Effector memory CD8-positive, alpha-beta T cell (primary cell): ENCODE measurements at regions not wholly inside any gene's neighbourhood (a gene's known extent, or its start where the extent isn't known, plus 50 kb on each side); places are given as distances from the start of the nearest gene placed in this dataset.
"Not testable (repeated sequence)": the region's sequence is repeated elsewhere in the genome, so short reads cannot be mapped to it uniquely, and the experiment has no call there.

ENCODE experiments used
- ATAC-seq: fragments of 150-1000 bp; cut with Tn5 transposase; replicated peaks from 2 replicates; pipeline ENCODE4 v1.10.0; 2021; ENCODE audit warnings: mild to moderate bottlenecking, moderate library complexity
- DNase-seq, 3 experiments: peaks; one replicate each; pipeline ENCODE4 v3.0.0; 2021
- H3K27ac Mint-ChIP-seq, 2 donors: one replicate each; pipeline ENCODE4 v1.8.0; 2022; ENCODE audit warnings: mild to moderate bottlenecking in 2 of 2, mixed read lengths in 2 of 2, moderate library complexity in 2 of 2
- H3K27me3 Mint-ChIP-seq, 2 donors: one replicate each; pipeline ENCODE4 v1.8.0; 2022; ENCODE audit warnings: mixed read lengths in 2 of 2
- H3K36me3 Mint-ChIP-seq: one replicate; pipeline ENCODE4 v1.8.0; 2022; ENCODE audit warnings: mild to moderate bottlenecking, moderate library complexity, mixed read lengths; ENCODE audit not compliant: insufficient read depth
- H3K4me1 Mint-ChIP-seq, 2 donors: one replicate each; pipeline ENCODE4 v1.8.0; 2022; ENCODE audit warnings: low read depth in 2 of 2, mixed read lengths in 2 of 2
- H3K4me3 Mint-ChIP-seq, 2 donors: one replicate each; pipeline ENCODE4 v1.8.0; 2022; ENCODE audit warnings: mild to moderate bottlenecking in 2 of 2, mixed read lengths in 2 of 2, moderate library complexity in 2 of 2
- H3K9me3 Mint-ChIP-seq, 2 donors: one replicate each; pipeline ENCODE4 v1.8.0; 2022; ENCODE audit warnings: mixed read lengths in 2 of 2

DNA sequence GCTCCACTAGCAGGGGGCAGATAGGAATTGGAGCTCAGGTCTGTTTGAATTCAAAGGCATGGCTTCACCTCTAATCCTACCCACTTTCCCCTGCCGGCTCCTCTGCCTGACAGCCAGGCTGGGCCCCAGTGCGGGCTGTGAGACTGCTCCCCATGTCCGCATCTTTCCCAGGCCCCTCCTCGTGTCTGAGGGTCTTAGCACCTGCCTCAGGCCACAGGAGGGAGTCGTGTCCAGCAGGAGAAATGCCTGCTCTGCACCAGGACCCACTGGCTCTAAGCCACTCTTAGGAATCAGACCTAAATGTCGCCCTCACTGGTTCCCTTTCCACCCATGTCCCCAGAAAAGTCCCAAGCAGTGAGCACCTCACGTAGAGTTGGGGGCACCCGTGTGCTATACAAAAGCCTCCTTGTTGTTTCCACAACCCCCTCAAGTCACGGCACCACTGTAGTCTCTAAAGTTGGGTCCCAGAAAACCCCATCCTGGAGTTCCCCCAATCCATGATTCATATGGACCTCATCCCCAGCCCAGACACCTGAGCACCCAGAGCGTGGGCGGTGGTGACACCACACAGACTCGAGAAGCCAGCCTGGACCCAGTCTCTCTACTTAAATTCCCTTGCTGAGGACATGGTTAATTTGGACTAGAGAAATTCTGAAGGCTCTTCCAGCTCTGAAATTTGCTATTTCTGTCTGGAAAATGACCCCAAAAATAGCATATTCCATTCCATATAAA lies 466.4 kb upstream of the ZMIZ1 start:
- DNase-seq = no peak

DNA sequence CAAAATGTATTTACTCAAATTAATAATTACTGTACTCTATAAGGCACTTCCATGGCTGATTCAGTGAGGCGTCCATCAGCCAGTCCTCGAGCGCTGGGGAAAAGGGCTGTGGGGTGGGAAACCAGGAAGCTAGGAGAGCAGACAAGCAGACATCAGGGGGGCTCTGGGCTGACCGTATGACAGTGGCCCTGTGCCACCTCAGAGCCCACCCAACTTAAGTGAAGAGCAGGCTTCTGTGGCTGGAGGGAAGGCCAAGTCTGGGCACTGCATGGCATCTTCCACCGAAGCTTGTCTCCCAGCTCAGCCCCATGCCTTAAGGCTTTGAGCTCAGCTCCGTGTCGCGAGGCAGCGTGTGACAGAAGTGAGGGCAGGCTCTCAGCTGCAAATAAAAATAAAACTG lies 464.5 kb upstream of the ZMIZ1 start:
- Mint-ChIP-seq H3K27ac (no peak overlapping the region), H3K36me3 (peaks cover 3% of the 10 kb centered on the region), H3K27me3 (peaks cover 18 to 50% of the 10 kb centered on the region in 2 donors), H3K9me3 (no peaks in the 10 kb centered on the region), H3K4me3 (no peak overlapping the region), H3K4me1 (no peaks in the 10 kb centered on the region)
- ATAC-seq (no peak), DNase-seq (no peak)

More for the DNA sequence above, 466.4 kb upstream of the ZMIZ1 start:
- Mint-ChIP-seq H3K27me3 (peaks cover 24 to 69% of the 10 kb centered on the region in 2 donors), H3K9me3 (no peaks in the 10 kb centered on the region), H3K4me3 (no peak overlapping the region), H3K36me3 (peaks cover 3% of the 10 kb centered on the region), H3K27ac (no peak overlapping the region), H3K4me1 (no peaks in the 10 kb centered on the region)
- ATAC-seq = no peak

DNA sequence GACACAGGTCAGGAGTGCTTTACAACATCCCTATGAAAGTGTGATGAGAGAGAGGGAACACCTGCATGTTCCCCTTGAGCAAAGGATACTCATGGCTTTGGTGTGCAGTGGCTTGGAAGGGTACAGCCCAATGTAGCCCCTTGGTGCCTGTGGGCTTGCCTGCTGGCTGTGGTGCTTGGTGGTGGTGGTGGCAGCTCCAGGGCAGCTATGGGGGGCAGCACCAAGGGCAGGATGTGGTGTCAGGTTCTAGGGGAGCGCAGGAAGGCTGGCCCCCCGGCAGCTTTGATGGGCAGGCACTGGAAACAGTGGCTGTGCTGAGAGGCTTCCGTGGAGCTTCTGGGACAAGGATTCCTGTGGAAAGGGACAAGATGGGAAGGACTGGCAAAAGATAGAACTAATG lies 464.0 kb upstream of the ZMIZ1 start:
- DNase-seq = no peak
- ATAC-seq = no peak

DNA sequence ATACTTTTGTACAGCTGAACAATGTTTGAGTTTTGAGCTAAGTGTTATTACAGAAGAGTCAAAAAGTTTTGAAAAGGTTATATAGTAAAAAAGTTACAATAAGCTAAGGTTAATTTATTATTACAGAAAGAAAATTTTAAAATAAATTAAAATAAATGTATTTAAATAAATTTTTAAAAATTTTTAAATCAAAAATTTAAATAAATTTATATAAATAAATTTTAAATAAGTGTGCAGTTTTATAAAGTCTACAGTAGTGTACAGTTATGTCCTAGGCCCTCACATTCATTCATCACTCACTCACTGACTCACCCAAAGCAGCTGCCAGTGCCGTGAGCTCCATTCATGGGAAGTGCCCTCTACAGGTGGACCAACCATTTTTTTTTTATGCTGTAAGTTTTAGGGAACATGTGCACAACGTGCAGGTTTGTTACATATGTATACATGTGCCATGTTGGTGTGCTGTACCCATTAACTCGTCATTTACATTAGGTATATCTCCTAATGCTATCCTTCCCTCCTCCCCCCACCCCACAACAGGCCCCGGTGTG lies 462.9 kb upstream of the ZMIZ1 start:
- ATAC-seq = no peak
- Mint-ChIP-seq H3K27me3 (peaks cover 26 to 50% of the 10 kb centered on the region in 2 donors), H3K9me3 (peaks cover 2 to 7% of the 10 kb centered on the region in 2 donors), H3K4me1 (no peaks in the 10 kb centered on the region), H3K36me3 (peaks cover under 1% of the 10 kb centered on the region), H3K4me3 (no peak overlapping the region), H3K27ac (no peak overlapping the region)
- DNase-seq = no peak

More for the DNA sequence above, 464.0 kb upstream of the ZMIZ1 start:
- Mint-ChIP-seq H3K4me1 (no peaks in the 10 kb centered on the region), H3K9me3 (no peaks in the 10 kb centered on the region), H3K27ac (no peak overlapping the region), H3K36me3 (peaks cover 3% of the 10 kb centered on the region), H3K4me3 (no peak overlapping the region), H3K27me3 (peaks cover 18 to 50% of the 10 kb centered on the region in 2 donors)

DNA sequence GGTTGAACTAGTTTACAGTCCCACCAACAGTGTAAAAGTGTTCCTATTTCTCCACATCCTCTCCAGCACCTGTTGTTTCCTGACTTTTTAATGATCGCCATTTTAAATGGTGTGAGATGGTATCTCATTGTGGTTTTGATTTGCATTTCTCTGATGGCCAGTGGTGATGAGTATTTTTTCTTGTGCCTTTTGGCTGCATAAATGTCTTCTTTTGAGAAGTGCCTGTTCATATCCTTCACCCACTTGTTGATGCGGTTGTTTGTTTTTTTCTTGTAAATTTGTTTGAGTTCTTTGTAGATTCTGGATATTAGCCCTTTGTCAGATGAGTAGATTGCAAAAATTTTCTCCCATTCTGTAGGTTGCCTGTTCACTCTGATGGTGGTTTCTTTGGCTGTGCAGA lies 462.0 kb upstream of the ZMIZ1 start:
- not testable (repeated sequence) for ATAC-seq, H3K4me3 Mint-ChIP-seq, H3K4me1 Mint-ChIP-seq, DNase-seq, H3K9me3 Mint-ChIP-seq, H3K36me3 Mint-ChIP-seq, H3K27ac Mint-ChIP-seq
- peaks cover 31 to 50% of the 10 kb centered on the region in 2 donors for H3K27me3 Mint-ChIP-seq

DNA sequence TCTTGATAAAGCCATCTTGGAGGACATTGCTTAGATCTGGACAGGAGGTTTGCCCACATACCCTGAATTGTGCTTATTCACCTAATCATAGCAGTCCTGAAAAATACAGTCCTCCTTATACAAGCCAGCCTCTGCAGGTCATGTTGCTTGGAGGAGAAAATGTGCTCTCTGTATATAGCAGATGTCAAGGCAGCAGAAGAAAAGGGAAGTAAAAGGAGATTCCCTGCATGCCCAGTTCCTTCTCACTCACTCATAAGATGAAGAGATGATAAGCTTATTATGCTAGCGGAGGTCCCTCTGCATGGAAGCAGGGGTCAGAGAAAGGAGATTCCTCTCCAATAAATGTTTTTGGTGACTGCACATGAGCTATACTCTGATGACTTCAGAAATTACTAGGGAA lies 458.8 kb upstream of the ZMIZ1 start:
- no peaks in the 10 kb centered on the region for H3K4me1 Mint-ChIP-seq
- H3K27me3 Mint-ChIP-seq = peaks cover 46 to 54% of the 10 kb centered on the region in 2 donors
- no peak overlapping the region for H3K27ac Mint-ChIP-seq
- peaks cover 2 to 7% of the 10 kb centered on the region in 2 donors for H3K9me3 Mint-ChIP-seq
- H3K4me3 Mint-ChIP-seq = no peak overlapping the region
- H3K36me3 Mint-ChIP-seq = no peaks in the 10 kb centered on the region
- DNase-seq (no peak), ATAC-seq (no peak)

DNA sequence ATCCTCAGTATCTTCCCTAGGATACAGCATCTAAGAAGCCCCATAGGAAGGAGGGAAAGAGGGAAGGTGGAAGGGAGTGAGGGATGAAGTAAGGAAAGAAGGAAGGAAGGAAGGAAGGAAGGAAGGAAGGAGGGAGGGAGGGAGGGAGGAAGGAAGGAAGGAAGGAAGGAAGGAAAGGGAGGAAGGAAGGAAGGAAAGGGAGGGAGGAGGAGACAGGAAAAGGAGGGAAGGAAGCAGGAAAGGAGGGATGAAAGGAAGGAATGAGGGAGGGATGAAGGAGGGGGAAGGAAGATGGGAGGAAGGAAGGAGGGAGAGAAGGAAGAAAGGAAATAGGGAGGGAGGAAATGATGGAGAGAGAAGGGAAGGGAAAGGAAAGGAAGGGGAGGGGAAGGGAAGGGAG lies 455.6 kb upstream of the ZMIZ1 start:
- Mint-ChIP-seq H3K4me3 (no peak overlapping the region), H3K9me3 (peaks cover 2 to 7% of the 10 kb centered on the region in 2 donors), H3K27ac (no peak overlapping the region), H3K27me3 (peaks cover 58 to 84% of the 10 kb centered on the region in 2 donors), H3K36me3 (no peaks in the 10 kb centered on the region), H3K4me1 (no peaks in the 10 kb centered on the region)
- no peak for ATAC-seq
- no peak for DNase-seq

DNA sequence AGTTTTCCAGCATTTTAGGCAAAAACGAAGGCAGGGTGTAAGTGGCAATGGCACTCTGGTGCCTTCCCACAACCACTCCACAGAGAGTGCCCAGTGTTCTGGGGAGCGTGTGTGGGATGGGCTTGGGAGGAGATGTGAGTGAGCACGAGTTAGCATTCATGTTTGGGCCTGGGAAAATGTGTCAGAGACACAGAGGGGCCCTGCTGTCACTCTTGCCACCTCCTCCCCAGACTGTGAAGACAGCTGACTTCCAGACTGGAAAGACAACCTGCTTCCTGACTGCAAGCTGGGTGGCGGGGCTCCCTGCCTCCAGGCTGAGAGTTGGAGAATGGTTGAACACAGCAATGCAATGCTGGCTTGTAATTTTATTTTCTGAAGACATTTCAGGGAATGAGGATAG lies 454.5 kb upstream of the ZMIZ1 start:
- Mint-ChIP-seq H3K4me3 (no peak overlapping the region), H3K36me3 (no peaks in the 10 kb centered on the region), H3K27ac (no peak overlapping the region), H3K9me3 (peaks cover 2 to 7% of the 10 kb centered on the region in 2 donors), H3K27me3 (peaks cover 55 to 90% of the 10 kb centered on the region in 2 donors), H3K4me1 (no peaks in the 10 kb centered on the region)
- no peak for DNase-seq
- no peak for ATAC-seq

DNA sequence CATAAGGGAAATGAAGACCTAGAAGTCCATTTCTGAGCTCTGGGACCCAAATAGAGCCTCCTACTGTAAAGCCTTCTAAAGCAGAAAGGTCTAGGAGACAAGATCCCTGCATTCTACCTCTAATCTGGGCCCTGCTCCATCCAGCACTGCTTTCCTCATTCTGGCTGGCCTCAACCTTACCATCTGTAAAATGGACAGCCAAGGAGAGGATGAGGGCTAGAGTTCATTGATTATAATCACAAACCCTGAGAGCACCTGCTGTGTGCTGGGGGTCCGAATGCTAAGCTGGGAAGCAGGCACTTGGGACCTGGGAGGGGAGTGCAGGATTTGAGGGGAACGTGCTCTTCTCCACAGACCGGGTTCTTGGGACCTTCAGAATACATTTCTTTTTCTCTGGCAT lies 454.0 kb upstream of the ZMIZ1 start:
- Mint-ChIP-seq H3K27me3 (peaks cover 55 to 89% of the 10 kb centered on the region in 2 donors), H3K4me3 (no peak overlapping the region), H3K4me1 (no peaks in the 10 kb centered on the region), H3K9me3 (peaks cover 2 to 7% of the 10 kb centered on the region in 2 donors), H3K36me3 (no peaks in the 10 kb centered on the region), H3K27ac (no peak overlapping the region)
- no peak for ATAC-seq
- no peak for DNase-seq

DNA sequence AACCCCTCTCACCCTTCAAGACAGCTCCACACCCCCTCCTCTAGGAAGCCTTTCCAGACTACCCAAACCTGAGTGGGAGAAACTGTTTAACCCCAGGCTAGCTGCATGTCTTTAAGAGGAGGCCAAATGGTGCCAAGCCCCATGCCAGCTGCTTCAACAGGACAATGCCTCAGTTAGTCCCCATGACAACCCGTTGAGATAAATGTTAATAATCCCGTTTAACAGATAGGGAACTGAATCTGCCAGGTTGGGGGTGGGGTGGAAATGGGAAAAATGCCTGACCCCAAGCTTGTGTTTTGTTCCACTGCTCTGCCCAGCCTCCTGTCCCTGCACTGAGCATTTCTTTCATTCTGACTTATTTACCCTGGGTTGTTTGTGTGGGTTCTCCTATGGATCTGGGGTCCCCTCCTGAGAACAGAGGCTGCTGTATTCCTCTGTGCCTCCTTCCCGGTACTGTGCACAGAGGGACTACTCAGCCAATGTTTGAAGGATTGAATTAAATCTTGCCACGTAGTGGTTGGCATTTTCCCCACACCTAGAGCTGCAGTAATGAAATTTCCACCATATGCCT lies 452.6 kb upstream of the ZMIZ1 start:
- no peak for ATAC-seq
- H3K4me1 Mint-ChIP-seq = no peaks in the 10 kb centered on the region
- peaks cover 47 to 88% of the 10 kb centered on the region in 2 donors for H3K27me3 Mint-ChIP-seq
- H3K27ac Mint-ChIP-seq = no peak overlapping the region
- no peaks in the 10 kb centered on the region for H3K9me3 Mint-ChIP-seq
- no peak overlapping the region for H3K4me3 Mint-ChIP-seq
- no peaks in the 10 kb centered on the region for H3K36me3 Mint-ChIP-seq
- DNase-seq = no peak

DNA sequence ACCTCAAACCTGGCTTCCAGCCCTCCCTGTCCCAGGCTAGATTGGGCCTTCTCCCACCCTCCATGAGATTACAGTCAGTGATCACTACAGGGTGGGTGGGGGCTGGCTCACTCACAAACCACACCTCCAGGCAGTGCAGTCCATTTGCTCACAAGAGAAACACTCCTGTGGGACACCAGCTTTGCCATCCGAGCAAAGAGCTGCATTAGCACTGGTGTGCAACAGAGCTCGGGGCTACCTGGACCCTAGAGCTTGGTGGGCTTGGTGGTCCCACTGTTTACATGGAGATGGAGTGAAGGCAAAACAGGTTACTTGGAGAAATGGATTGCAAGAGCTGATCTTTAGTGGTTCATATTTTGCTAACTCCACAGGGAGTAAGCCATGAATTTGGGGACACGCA lies 451.7 kb upstream of the ZMIZ1 start:
- DNase-seq (no peak), ATAC-seq (no peak)
- H3K27me3 Mint-ChIP-seq = peaks cover 38 to 81% of the 10 kb centered on the region in 2 donors
- H3K4me3 Mint-ChIP-seq = no peak overlapping the region
- no peaks in the 10 kb centered on the region for H3K4me1 Mint-ChIP-seq
- no peak overlapping the region for H3K27ac Mint-ChIP-seq
- no peaks in the 10 kb centered on the region for H3K9me3 Mint-ChIP-seq
- H3K36me3 Mint-ChIP-seq = no peaks in the 10 kb centered on the region

DNA sequence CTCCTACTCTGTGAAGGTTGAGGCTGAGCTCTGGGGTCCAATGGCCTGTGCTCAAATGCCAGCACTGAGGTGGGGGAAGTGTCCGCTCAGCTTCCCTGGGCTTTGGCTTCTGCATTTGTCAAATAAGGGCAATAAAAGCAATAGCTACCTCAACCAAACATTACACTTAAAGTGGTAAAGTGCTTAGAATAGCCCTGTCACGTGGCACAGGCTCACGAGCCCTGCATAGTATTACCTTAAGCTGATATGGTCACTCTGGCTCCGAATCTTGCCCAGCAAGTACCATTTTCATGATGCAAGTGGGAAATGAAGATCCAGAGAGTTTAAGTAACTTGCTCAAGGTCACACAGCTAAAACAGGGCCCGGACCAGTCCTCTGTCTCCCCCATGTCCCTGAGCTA lies 451.1 kb upstream of the ZMIZ1 start:
- no peak for DNase-seq
- Mint-ChIP-seq H3K9me3 (no peaks in the 10 kb centered on the region), H3K4me1 (no peaks in the 10 kb centered on the region), H3K27ac (no peak overlapping the region), H3K27me3 (peaks cover 35 to 81% of the 10 kb centered on the region in 2 donors), H3K4me3 (no peak overlapping the region), H3K36me3 (no peaks in the 10 kb centered on the region)
- ATAC-seq = no peak

DNA sequence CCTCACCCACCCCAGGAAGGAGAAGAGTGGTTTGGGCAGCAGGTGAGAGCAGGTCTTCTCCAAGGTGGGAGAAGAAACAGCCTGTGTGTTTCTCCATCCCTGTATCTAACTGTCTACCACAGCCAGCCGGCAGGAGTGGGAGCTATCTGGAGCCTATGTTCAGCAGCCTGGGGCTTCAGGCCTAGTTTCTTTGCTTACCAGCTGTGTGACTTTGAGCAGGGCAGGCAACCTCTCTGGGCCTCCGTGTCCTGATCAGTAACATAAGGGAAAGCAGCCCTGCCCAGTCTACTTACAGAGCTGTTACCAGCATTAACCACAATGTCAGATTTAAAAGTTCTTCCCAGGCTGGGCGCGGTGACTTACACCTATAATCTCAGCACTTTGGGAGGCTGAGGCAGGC lies 450.7 kb upstream of the ZMIZ1 start:
- ATAC-seq = no peak
- Mint-ChIP-seq H3K4me1 (no peaks in the 10 kb centered on the region), H3K27me3 (peaks cover 35 to 81% of the 10 kb centered on the region in 2 donors), H3K36me3 (no peaks in the 10 kb centered on the region), H3K27ac (no peak overlapping the region), H3K9me3 (no peaks in the 10 kb centered on the region), H3K4me3 (no peak overlapping the region)
- no peak for DNase-seq
